Body of pancreas (tissue), 4 donors: ENCODE measurements at regions not wholly inside any gene's neighbourhood (a gene's known extent, or its start where the extent isn't known, plus 50 kb on each side); places are given as distances from the start of the nearest gene placed in this dataset.
"Not testable (repeated sequence)": the region's sequence is repeated elsewhere in the genome, so short reads cannot be mapped to it uniquely, and the experiment has no call there.

Experiments
- POLR2A ChIP-seq, 3 donors: fragments of 450-650 bp; IDR thresholded peaks; one replicate each; pipeline ENCODE4 v1.6.1; 2016; ENCODE audit warnings: antibody characterized with exemption in 3 of 3, mild to moderate bottlenecking in 2 of 3
- TF ChIP-seq, protein P1 (sequence below), 7 experiments: fragments of 450-650 bp in 4 of 7; fragments of 200-600 bp in 3 of 7; sonication (generic) in 3 of 7; IDR thresholded peaks; one replicate each; pipeline ENCODE4 v1.5.1; 2016 to 2019; ENCODE audit warnings: antibody characterized with exemption in 7 of 7

DNA sequence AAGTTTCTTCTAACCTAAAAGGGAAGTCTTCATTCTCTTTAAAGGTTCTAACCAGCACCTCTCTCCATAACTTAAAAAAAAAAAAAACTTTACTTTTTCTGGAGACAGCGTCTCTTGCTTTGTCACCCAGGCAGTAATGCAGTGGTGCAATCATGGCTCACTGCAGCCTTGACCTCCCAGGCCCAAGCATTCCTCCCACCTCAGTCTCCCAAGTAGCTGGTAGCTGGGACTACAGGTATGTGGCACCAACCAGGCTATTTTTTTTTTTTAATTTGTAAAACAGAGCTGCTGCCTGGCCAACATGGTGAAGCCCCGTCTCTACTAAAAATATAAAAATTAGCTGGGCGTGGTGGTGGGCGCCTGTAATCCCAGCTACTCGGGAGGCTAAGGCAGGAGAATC lies 787.4 kb upstream of the ACO1 start:
- TF ChIP-seq, protein P1, sequence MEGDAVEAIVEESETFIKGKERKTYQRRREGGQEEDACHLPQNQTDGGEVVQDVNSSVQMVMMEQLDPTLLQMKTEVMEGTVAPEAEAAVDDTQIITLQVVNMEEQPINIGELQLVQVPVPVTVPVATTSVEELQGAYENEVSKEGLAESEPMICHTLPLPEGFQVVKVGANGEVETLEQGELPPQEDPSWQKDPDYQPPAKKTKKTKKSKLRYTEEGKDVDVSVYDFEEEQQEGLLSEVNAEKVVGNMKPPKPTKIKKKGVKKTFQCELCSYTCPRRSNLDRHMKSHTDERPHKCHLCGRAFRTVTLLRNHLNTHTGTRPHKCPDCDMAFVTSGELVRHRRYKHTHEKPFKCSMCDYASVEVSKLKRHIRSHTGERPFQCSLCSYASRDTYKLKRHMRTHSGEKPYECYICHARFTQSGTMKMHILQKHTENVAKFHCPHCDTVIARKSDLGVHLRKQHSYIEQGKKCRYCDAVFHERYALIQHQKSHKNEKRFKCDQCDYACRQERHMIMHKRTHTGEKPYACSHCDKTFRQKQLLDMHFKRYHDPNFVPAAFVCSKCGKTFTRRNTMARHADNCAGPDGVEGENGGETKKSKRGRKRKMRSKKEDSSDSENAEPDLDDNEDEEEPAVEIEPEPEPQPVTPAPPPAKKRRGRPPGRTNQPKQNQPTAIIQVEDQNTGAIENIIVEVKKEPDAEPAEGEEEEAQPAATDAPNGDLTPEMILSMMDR (IDR thresholded peaks at IDR 0.05), result not testable (repeated sequence)
- not testable (repeated sequence) for TF ChIP-seq POLR2A (IDR thresholded peaks at IDR 0.05)
